ENCODE measurements at regions not wholly inside any gene's neighbourhood (a gene's known extent, or its start where the extent isn't known, plus 50 kb on each side); places are given as distances from the start of the nearest gene placed in this dataset.

DNA sequence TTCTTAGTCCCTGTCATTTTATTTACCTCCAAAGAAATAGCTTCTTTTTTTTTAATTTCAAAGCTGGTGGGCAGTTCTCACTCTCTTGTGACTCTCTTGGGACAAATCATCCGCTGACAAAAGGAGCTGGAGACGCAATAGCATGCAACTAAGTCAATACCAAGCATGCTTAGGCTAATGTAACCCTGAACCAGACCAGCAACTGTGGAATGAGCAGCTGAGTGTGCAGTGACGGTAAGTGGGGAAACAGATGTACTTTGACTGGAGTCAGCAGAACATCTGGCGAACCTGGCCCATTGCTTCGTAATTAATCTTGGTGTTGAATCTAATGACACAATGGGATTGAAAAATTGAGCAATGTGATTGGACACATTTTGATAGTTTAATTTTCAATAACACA lies 280.7 kb upstream of the PLXNA2 start:
- TF ChIP-seq, protein P1, sequence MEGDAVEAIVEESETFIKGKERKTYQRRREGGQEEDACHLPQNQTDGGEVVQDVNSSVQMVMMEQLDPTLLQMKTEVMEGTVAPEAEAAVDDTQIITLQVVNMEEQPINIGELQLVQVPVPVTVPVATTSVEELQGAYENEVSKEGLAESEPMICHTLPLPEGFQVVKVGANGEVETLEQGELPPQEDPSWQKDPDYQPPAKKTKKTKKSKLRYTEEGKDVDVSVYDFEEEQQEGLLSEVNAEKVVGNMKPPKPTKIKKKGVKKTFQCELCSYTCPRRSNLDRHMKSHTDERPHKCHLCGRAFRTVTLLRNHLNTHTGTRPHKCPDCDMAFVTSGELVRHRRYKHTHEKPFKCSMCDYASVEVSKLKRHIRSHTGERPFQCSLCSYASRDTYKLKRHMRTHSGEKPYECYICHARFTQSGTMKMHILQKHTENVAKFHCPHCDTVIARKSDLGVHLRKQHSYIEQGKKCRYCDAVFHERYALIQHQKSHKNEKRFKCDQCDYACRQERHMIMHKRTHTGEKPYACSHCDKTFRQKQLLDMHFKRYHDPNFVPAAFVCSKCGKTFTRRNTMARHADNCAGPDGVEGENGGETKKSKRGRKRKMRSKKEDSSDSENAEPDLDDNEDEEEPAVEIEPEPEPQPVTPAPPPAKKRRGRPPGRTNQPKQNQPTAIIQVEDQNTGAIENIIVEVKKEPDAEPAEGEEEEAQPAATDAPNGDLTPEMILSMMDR (conservative IDR thresholded peaks at IDR 0.05) = no peak
- TF ChIP-seq EZH2 (IDR thresholded peaks at IDR 0.05; ENCODE audit: low read depth) = no peak

Measured in PC-9 (cell line).